Ovary (tissue), 7 donors: ENCODE measurements at regions not wholly inside any gene's neighbourhood (a gene's known extent, or its start where the extent isn't known, plus 50 kb on each side); places are given as distances from the start of the nearest gene placed in this dataset.

Experiments used
- DNase-seq, 5 donors: peaks; one replicate each; pipeline ENCODE4 v3.0.0-alpha.2; 2019 to 2020
- H3K27ac ChIP-seq, 2 donors: fragments of 200-600 bp; one replicate each; pipeline versions ENCODE4 v1.5.1 to v1.8.0; 2019 to 2022
- H3K27me3 ChIP-seq: fragments of 200-600 bp; one replicate; pipeline ENCODE4 v1.8.0; 2022
- H3K36me3 ChIP-seq: fragments of 200-600 bp; sonication (generic); one replicate; pipeline ENCODE4 v1.5.1; 2019
- H3K4me1 ChIP-seq: one replicate; pipeline ENCODE4 v1.8.1; 2013; ENCODE audit warnings: mild to moderate bottlenecking, moderate library complexity; ENCODE audit not compliant: insufficient read depth
- H3K4me3 ChIP-seq: fragments of 200-600 bp; sonication (generic); one replicate; pipeline ENCODE4 v1.5.1; 2017
- H3K9me3 ChIP-seq, 2 donors: fragments of 200-600 bp in 1 of 2; sonication (generic) in 1 of 2; one replicate each; pipeline versions ENCODE4 v1.5.1 to v1.8.1; 2013 to 2019; ENCODE audit warnings: mild to moderate bottlenecking in 1 of 2, moderate library complexity in 1 of 2
- CTCF ChIP-seq, 3 donors: fragments of 450-650 bp in 2 of 3; fragments of 200-600 bp in 1 of 3; IDR thresholded peaks; one replicate each; pipeline versions ENCODE4 v1.5.1 to v1.8.0; 2016 to 2022; ENCODE audit warnings: antibody characterized with exemption in 3 of 3, mild to moderate bottlenecking in 1 of 3
- EP300 ChIP-seq: sonication (generic); formaldehyde crosslinking; IDR thresholded peaks from one replicate; pipeline ENCODE4 v1.6.1; 2017; ENCODE audit warnings: antibody characterized with exemption
- POLR2A ChIP-seq: fragments of 450-650 bp; IDR thresholded peaks from one replicate; pipeline ENCODE4 v1.6.1; 2017; ENCODE audit warnings: antibody characterized with exemption, mild to moderate bottlenecking, moderate library complexity
- WGBS, 3 donors: extraction: QIAGEN DNeasy Blood & Tissue Kit in 1 of 3; methylation state at CpG; one replicate each; pipeline versions ENCODE4 v1.1.5 to v1.1.7; 2013 to 2017; 5-methylcytosine and 5-hydroxymethylcytosine counted together
- intact Hi-C, 4 donors: fragments of 100-400 bp; cut with DNase I; formaldehyde crosslinking; loops; one replicate each; pipeline versions ENCODE4 v1.11.0 to v1.15.1; 2022 to 2023
- donor health status: DM: no; HTN: no; CAD: no; lungs with moderate emphysema.
- donor health status: DM: no; HTN: no; CAD: no.
- donor health status: Bipolar disorder and iron deficiency.
- donor health status: DM: no; HTN: no; CAD: no.
- donor health status: DM: yes; HTN: yes; CAD: no.

DNA sequence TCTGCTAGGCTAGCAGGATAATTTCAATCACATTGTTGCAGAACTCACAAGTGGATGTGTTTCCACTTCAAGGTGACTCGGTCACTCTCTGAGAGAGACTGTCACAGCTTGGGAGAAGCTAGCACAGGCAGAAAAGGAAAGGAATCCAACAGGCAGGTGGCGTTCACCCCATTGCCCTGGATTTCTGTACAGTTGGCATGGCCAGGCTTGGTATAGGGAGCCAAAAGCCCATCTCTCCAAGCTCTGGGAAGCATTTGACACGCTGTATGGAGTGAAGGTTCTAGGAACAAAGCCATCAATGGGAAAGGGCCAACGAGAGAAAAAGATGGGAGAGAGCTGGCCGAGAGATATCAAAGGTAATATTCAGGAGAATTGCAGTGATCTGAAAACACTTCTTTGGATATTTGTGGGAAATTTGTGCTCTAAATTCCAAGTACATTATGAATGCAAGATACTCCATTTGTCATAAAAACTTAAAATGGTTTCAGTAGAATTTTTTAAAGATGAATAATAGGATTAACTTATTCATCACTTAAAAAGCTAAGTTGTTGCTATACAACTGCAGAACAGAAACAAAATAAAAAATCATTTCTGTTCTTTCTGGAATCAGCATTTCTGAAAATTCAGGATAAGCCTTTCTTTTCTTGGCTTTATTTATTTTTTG lies 223.5 kb upstream of the NTM start:
- Histone ChIP-seq H3K27me3 (no peaks in the 10 kb centered on the region), H3K9me3 (no peaks in the 10 kb centered on the region), H3K4me3 (no peak overlapping the region), H3K4me1 (no peaks in the 10 kb centered on the region), H3K36me3 (no peaks in the 10 kb centered on the region), H3K27ac (no peak overlapping the region)
- WGBS, 3 donors: 63 to 72% (median 66%) methylated on average over 5 of the region's 5 CpGs
- intact Hi-C loops: no loop called here
- TF ChIP-seq CTCF (IDR thresholded peaks at IDR 0.05): no peak
- TF ChIP-seq EP300: no peak
- TF ChIP-seq POLR2A: no peak
- no peak for DNase-seq

DNA sequence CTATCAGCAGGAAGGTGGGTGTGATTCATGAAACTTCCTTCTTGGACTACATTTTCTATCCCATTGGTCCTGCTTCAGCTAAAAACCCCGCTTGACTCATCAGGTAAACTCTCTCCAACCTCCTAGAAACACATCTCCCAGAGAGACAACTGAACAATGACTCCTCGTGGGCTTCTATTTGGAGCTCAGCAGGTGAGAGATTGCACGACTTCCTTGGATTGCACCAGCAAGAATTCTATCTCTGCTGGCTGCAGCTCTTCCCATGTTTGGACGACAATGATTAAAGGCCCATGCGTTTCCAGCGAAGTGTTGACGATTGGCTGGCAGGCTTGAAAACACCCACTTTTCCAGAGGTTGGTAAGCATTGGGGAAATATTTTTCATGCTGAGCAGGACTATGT lies 216.1 kb upstream of the NTM start:
- Histone ChIP-seq H3K9me3 (no peaks in the 10 kb centered on the region), H3K36me3 (no peaks in the 10 kb centered on the region), H3K4me3 (no peak overlapping the region), H3K27me3 (no peaks in the 10 kb centered on the region), H3K4me1 (no peaks in the 10 kb centered on the region), H3K27ac (no peak overlapping the region)
- TF ChIP-seq CTCF (IDR thresholded peaks at IDR 0.05): no peak
- no peak for TF ChIP-seq POLR2A
- no peak for TF ChIP-seq EP300
- intact Hi-C loops: no loop called here
- 54 to 58% (median 56%) methylated on average over 7 of the region's 7 CpGs for WGBS, 3 donors
- DNase-seq: no peak

GRCh38 chr11:131157678-131158077 lies 212.7 kb upstream of the NTM start:
- WGBS, 3 donors: 93 to 94% (median 93%) methylated on average over 2 of the region's 2 CpGs
- Histone ChIP-seq H3K27me3 (no peaks in the 10 kb centered on the region), H3K4me3 (no peak overlapping the region), H3K27ac (no peak overlapping the region), H3K9me3 (no peaks in the 10 kb centered on the region), H3K4me1 (no peaks in the 10 kb centered on the region), H3K36me3 (no peaks in the 10 kb centered on the region)
- no peak for TF ChIP-seq EP300
- no peak for TF ChIP-seq POLR2A
- TF ChIP-seq CTCF (IDR thresholded peaks at IDR 0.05): no peak
- intact Hi-C loops: no loop called here
- no peak for DNase-seq

- H3K9me3 ChIP-seq: no peaks in the 10 kb centered on the region
- no peak overlapping the region for H3K4me3 ChIP-seq
- no peaks in the 10 kb centered on the region for H3K4me1 ChIP-seq
- no peak for DNase-seq
- TF ChIP-seq CTCF (IDR thresholded peaks at IDR 0.05) (no peak), POLR2A (no peak), EP300 (no peak)
- WGBS, 3 donors: 64 to 75% (median 74%) methylated on average over 7 of the region's 7 CpGs
- H3K36me3 ChIP-seq: no peaks in the 10 kb centered on the region
- no peaks in the 10 kb centered on the region for H3K27me3 ChIP-seq
- intact Hi-C loops: no loop called here
- H3K27ac ChIP-seq: no peak overlapping the region
These were observed 209.6 kb upstream of the NTM start for GRCh38 chr11:131160846-131161245.
